HEK293T (cell line): ENCODE measurements at regions not wholly inside any gene's neighbourhood (a gene's known extent, or its start where the extent isn't known, plus 50 kb on each side); places are given as distances from the start of the nearest gene placed in this dataset.

ENCODE experiments used
- CTCF ChIA-PET: fragments of 350-600 bp; formaldehyde crosslinking; extraction: SDS; loops from one replicate; lab custom pipeline; 2021; ENCODE audit warnings: antibody characterized with exemption, inconsistent platforms; lab: Yijun Ruan, JAX
- POLR2A ChIA-PET: fragments of 350-600 bp; formaldehyde crosslinking; extraction: SDS; loops from one replicate; lab custom pipeline; 2020; ENCODE audit warnings: antibody characterized with exemption, inconsistent platforms; lab: Yijun Ruan, JAX
- DNase-seq: peaks from one replicate; pipeline ENCODE4 v3.0.0; 2012; ENCODE audit warnings: mixed read lengths; ENCODE audit errors: extremely low spot score
- ARNT ChIP-seq: fragments of 450-650 bp; IDR thresholded peaks from 2 replicates; pipeline ENCODE4 v1.6.1; 2017; ENCODE audit warnings: mild to moderate bottlenecking
- BHLHE40 ChIP-seq: fragments of 450-650 bp; IDR thresholded peaks from 2 replicates; pipeline ENCODE4 v1.6.1; 2016; ENCODE audit warnings: mild to moderate bottlenecking, moderate library complexity, borderline replicate concordance
- CTBP1 ChIP-seq: fragments of 450-650 bp; IDR thresholded peaks from 2 replicates; pipeline ENCODE4 v1.6.1; 2016; ENCODE audit warnings: borderline replicate concordance
- ELF4 ChIP-seq: fragments of 450-650 bp; IDR thresholded peaks from 2 replicates; pipeline ENCODE4 v1.6.1; 2017; ENCODE audit warnings: antibody characterized with exemption
- FOXA1 ChIP-seq: fragments of 450-650 bp; IDR thresholded peaks from 2 replicates; pipeline ENCODE4 v1.6.1; 2016; ENCODE audit warnings: mild to moderate bottlenecking
- FOXK2 ChIP-seq: fragments of 450-650 bp; IDR thresholded peaks from 2 replicates; pipeline ENCODE4 v1.6.1; 2016; ENCODE audit warnings: mild to moderate bottlenecking
- FOXM1 ChIP-seq: fragments of 450-650 bp; IDR thresholded peaks from 2 replicates; pipeline ENCODE4 v1.6.1; 2017; ENCODE audit warnings: mild to moderate bottlenecking, borderline replicate concordance
- HDGF ChIP-seq: fragments of 450-650 bp; IDR thresholded peaks from 2 replicates; pipeline ENCODE4 v1.6.1; 2017; ENCODE audit warnings: antibody characterized with exemption, borderline replicate concordance
- L3MBTL2 ChIP-seq: fragments of 450-650 bp; conservative IDR thresholded peaks from 2 replicates; pipeline ENCODE4 v1.6.1; 2016; ENCODE audit warnings: mild to moderate bottlenecking
- LEF1 ChIP-seq: fragments of 450-650 bp; IDR thresholded peaks from 2 replicates; pipeline ENCODE4 v1.6.1; 2017; ENCODE audit warnings: mild to moderate bottlenecking, borderline replicate concordance
- NFRKB ChIP-seq: fragments of 450-650 bp; IDR thresholded peaks from 2 replicates; pipeline ENCODE4 v1.6.1; 2016; ENCODE audit warnings: mild to moderate bottlenecking, moderate library complexity
- PKNOX1 ChIP-seq: fragments of 450-650 bp; IDR thresholded peaks from 2 replicates; pipeline ENCODE4 v1.6.1; 2016
- SP1 ChIP-seq: fragments of 450-650 bp; IDR thresholded peaks from 2 replicates; pipeline ENCODE4 v1.6.1; 2017
- SUZ12 ChIP-seq: fragments of 450-650 bp; IDR thresholded peaks from 2 replicates; pipeline ENCODE4 v1.6.1; 2016; ENCODE audit warnings: mild to moderate bottlenecking
- TARDBP ChIP-seq: fragments of 450-650 bp; IDR thresholded peaks from 2 replicates; pipeline ENCODE4 v1.6.1; 2016
- ZNF384 ChIP-seq: fragments of 450-650 bp; IDR thresholded peaks from 2 replicates; pipeline ENCODE4 v1.6.1; 2016

GRCh38 chr2:75424936-75425619 is 135.7 kb downstream of the EVA1A start:
- CTCF ChIA-PET = no interaction called here
- no peak for DNase-seq
- POLR2A ChIA-PET = no interaction called here
- TF ChIP-seq BHLHE40 (no peak), FOXK2 (no peak), HDGF (no peak), NFRKB (no peak), TARDBP (no peak), SUZ12 (no peak), L3MBTL2 (no peak), FOXM1 (no peak), FOXA1 (no peak), SP1 (no peak), ZNF384 (no peak), PKNOX1 (no peak), ARNT (no peak), LEF1 (no peak), CTBP1 (no peak), ELF4 (no peak)

- POLR2A ChIA-PET = no interaction called here
- DNase-seq = no peak
- CTCF ChIA-PET = no interaction called here
- no peak for TF ChIP-seq FOXK2
- no peak for TF ChIP-seq SUZ12
- TF ChIP-seq ELF4 = no peak
- no peak for TF ChIP-seq LEF1
- TF ChIP-seq ZNF384 = no peak
- no peak for TF ChIP-seq HDGF
- no peak for TF ChIP-seq FOXM1
- TF ChIP-seq BHLHE40 = no peak
- no peak for TF ChIP-seq TARDBP
- no peak for TF ChIP-seq L3MBTL2
- no peak for TF ChIP-seq FOXA1
- TF ChIP-seq PKNOX1 = no peak
- TF ChIP-seq NFRKB = no peak
- no peak for TF ChIP-seq SP1
- TF ChIP-seq ARNT = no peak
- TF ChIP-seq CTBP1 = no peak
These were observed 138.8 kb downstream of the EVA1A start for GRCh38 chr2:75421986-75422385.

- no peak for DNase-seq
- TF ChIP-seq FOXK2 (no peak), LEF1 (no peak), TARDBP (no peak), CTBP1 (no peak), HDGF (no peak), SUZ12 (no peak), FOXM1 (no peak), BHLHE40 (no peak), ZNF384 (no peak), FOXA1 (no peak), PKNOX1 (no peak)
- ChIA-PET POLR2A (no interaction called here), CTCF (no interaction called here)
These were observed 144.1 kb downstream of the EVA1A start for GRCh38 chr2:75416420-75417342.

- no peak for DNase-seq
- TF ChIP-seq HDGF (no peak), ELF4 (no peak), L3MBTL2 (no peak), FOXA1 (no peak), FOXM1 (no peak), SUZ12 (no peak), PKNOX1 (no peak), TARDBP (no peak)
- POLR2A ChIA-PET = no interaction called here
- CTCF ChIA-PET = no interaction called here
These were observed 145.0 kb downstream of the EVA1A start for GRCh38 chr2:75415731-75416130.

GRCh38 chr2:75415111-75415626 is 145.6 kb downstream of the EVA1A start:
- DNase-seq = no peak
- ChIA-PET POLR2A (no interaction called here), CTCF (interaction anchor here (1.2 kb wide), 1 partner anchor 204 kb away, joined by 4 read pairs; no protein-coding TSS in a partner anchor)
- TF ChIP-seq FOXM1 (no peak), PKNOX1 (no peak), SP1 (no peak), ARNT (no peak), ZNF384 (no peak), CTBP1 (no peak), L3MBTL2 (no peak), BHLHE40 (no peak), FOXK2 (no peak), LEF1 (no peak), ELF4 (no peak), TARDBP (no peak), NFRKB (no peak)
